ENCODE measurements at regions not wholly inside any gene's neighbourhood (a gene's known extent, or its start where the extent isn't known, plus 50 kb on each side); places are given as distances from the start of the nearest gene placed in this dataset.

- TF ChIP-seq CTCF (IDR thresholded peaks at IDR 0.05) (no peak), POLR2AphosphoS5 (IDR thresholded peaks at IDR 0.05; ENCODE audit: low read depth, low read length) (no peak), REST (IDR thresholded peaks at IDR 0.05; ENCODE audit: insufficient read depth in 1 of 2, low read depth in 2 of 2, low read length in 1 of 2) (no peak), SIN3A (IDR thresholded peaks at IDR 0.05; ENCODE audit: borderline replicate concordance, insufficient read depth, low read depth, low read length) (no peak)
Observed at GRCh38 chr21:31524140-31524539, 135.4 kb upstream of the SOD1 start.
